SHP77 (cell line): ENCODE measurements at regions not wholly inside any gene's neighbourhood (a gene's known extent, or its start where the extent isn't known, plus 50 kb on each side); places are given as distances from the start of the nearest gene placed in this dataset.
"Not testable (repeated sequence)": the region's sequence is repeated elsewhere in the genome, so short reads cannot be mapped to it uniquely, and the experiment has no call there.

Source experiments
- DNase-seq, 2 experiments: peaks; one replicate each; lab custom pipeline; 2025; lab: John Stamatoyannopoulos, UW

- DNase-seq, result no peak
These were observed 69.3 kb upstream of the HELT start for GRCh38 chr4:184949020-184949419.

- no peak for DNase-seq
These were observed 68.0 kb upstream of the HELT start for GRCh38 chr4:184950117-184950830.

- no peak for DNase-seq
These were observed 67.4 kb upstream of the HELT start for GRCh38 chr4:184950926-184951325.

GRCh38 chr4:184951668-184952160 is 66.6 kb upstream of the HELT start:
- no peak for DNase-seq

- no peak for DNase-seq
These were observed 65.8 kb upstream of the HELT start for GRCh38 chr4:184952522-184952921.

- no peak for DNase-seq
These were observed 64.8 kb upstream of the HELT start for GRCh38 chr4:184953421-184953945.

GRCh38 chr4:184953971-184954370 is 64.3 kb upstream of the HELT start:
- no peak for DNase-seq

- DNase-seq, result no peak
These were observed 63.8 kb upstream of the HELT start for GRCh38 chr4:184954482-184954881.

- DNase-seq, result no peak
These were observed 63.2 kb upstream of the HELT start for GRCh38 chr4:184955116-184955515.

GRCh38 chr4:184955636-184956035 is 62.7 kb upstream of the HELT start:
- no peak for DNase-seq

GRCh38 chr4:184957446-184958115 is 60.7 kb upstream of the HELT start:
- DNase-seq, result no peak

GRCh38 chr4:184958127-184958922 is 60.0 kb upstream of the HELT start:
- no peak for DNase-seq

GRCh38 chr4:184958923-184959210 is 59.4 kb upstream of the HELT start:
- no peak for DNase-seq

GRCh38 chr4:184959309-184959708 is 59.0 kb upstream of the HELT start:
- DNase-seq, result no peak

- DNase-seq, result no peak
These were observed 58.5 kb upstream of the HELT start for GRCh38 chr4:184959786-184960185.

GRCh38 chr4:184960505-184960971 is 57.8 kb upstream of the HELT start:
- DNase-seq, result no peak

GRCh38 chr4:184961660-184962059 is 56.6 kb upstream of the HELT start:
- DNase-seq, result no peak

- DNase-seq, result no peak
These were observed 56.1 kb upstream of the HELT start for GRCh38 chr4:184962125-184962638.

GRCh38 chr4:184965230-184966050 is 52.9 kb upstream of the HELT start:
- DNase-seq, result not testable (repeated sequence)

- not testable (repeated sequence) for DNase-seq
These were observed 52.1 kb upstream of the HELT start for GRCh38 chr4:184966051-184966691.

- not testable (repeated sequence) for DNase-seq
These were observed 50.6 kb upstream of the HELT start for GRCh38 chr4:184967699-184968098.
